SK-N-SH treated with all-trans-retinoic acid at 6 μM for 48 hours (cell line): ENCODE measurements at regions not wholly inside any gene's neighbourhood (a gene's known extent, or its start where the extent isn't known, plus 50 kb on each side); places are given as distances from the start of the nearest gene placed in this dataset.

Source experiments
- ZNF8 ChIP-seq: fragments of 450-650 bp; formaldehyde crosslinking; IDR thresholded peaks from 2 replicates; pipeline ENCODE4 v1.5.0; 2020; ENCODE audit warnings: mild to moderate bottlenecking, moderate library complexity
- TF ChIP-seq, protein P1 (sequence below): fragments of 250-450 bp; sonication (Bioruptor Pico); IDR thresholded peaks from 2 replicates; pipeline ENCODE4 v1.8.0; 2020; ENCODE audit warnings: mild to moderate bottlenecking, moderate library complexity, borderline replicate concordance

DNA sequence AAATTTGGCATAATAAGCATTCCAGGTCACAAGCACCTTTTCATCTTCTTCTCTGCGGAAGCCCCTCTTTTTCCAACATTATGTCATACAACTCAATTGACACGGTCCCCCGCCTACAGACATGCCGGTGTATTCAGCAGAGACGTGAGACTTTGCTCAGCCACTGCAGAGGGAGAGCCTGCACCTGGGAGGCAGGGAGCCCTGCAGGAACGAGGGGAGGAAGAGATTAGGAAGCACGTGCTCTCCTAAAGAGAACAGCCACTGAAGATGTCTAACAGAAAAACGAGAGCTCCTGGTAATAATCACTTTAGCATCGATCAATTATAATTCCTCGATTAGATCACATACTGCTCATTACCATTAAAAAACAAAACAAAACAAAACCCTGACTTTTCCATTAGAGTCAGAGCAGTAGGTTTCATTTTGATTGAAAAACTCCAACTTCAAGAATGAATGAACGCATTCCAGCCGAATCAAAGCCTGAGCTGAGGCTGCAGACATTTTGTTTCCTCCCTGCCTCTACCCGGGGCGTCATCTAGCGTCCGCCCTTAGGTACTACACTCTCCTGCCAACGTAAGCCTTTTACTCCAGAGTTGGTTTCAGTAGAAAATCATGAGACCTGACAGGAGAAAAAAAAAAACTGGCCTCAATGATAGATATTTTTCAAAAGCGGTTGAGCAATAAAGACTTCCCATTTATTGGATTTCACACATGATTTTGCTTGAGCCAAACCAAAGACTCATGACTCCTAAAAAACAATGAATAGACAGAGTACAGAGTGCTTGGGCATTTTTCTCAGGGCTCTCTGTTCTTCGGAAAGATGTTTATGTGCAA lies 194.5 kb downstream of the KATNAL1 start:
- no peak for TF ChIP-seq ZNF8 (CRISPR knock-in tag)
- TF ChIP-seq, protein P1, sequence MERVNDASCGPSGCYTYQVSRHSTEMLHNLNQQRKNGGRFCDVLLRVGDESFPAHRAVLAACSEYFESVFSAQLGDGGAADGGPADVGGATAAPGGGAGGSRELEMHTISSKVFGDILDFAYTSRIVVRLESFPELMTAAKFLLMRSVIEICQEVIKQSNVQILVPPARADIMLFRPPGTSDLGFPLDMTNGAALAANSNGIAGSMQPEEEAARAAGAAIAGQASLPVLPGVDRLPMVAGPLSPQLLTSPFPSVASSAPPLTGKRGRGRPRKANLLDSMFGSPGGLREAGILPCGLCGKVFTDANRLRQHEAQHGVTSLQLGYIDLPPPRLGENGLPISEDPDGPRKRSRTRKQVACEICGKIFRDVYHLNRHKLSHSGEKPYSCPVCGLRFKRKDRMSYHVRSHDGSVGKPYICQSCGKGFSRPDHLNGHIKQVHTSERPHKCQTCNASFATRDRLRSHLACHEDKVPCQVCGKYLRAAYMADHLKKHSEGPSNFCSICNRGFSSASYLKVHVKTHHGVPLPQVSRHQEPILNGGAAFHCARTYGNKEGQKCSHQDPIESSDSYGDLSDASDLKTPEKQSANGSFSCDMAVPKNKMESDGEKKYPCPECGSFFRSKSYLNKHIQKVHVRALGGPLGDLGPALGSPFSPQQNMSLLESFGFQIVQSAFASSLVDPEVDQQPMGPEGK: no peak
